ENCODE measurements at regions not wholly inside any gene's neighbourhood (a gene's known extent, or its start where the extent isn't known, plus 50 kb on each side); places are given as distances from the start of the nearest gene placed in this dataset.

GRCh38 chr16:14005335-14005734 lies 65.8 kb upstream of the MRTFB start:
- H3K4me1 Mint-ChIP-seq (ENCODE audit: low read depth, unreplicated experiment), result peaks cover 13% of the 10 kb centered on the region
- H3K9me3 Mint-ChIP-seq (ENCODE audit: low read depth, unreplicated experiment), result no peaks in the 10 kb centered on the region
- no peak overlapping the region for H3K4me3 Mint-ChIP-seq (ENCODE audit: low read depth, unreplicated experiment)
- DNase-seq, result no peak
- no peaks in the 10 kb centered on the region for H3K27me3 Mint-ChIP-seq (ENCODE audit: unreplicated experiment)
- intact Hi-C loops (cut with micrococcal nuclease; ENCODE audit: unreplicated experiment), result no loop called here
- H3K36me3 Mint-ChIP-seq (ENCODE audit: insufficient read depth, unreplicated experiment), result no peaks in the 10 kb centered on the region
- no peak overlapping the region for H3K27ac Mint-ChIP-seq (ENCODE audit: unreplicated experiment)
- BruUV-seq (replicated peaks), result no TSS peak
- no peak for TF ChIP-seq CTCF (IDR thresholded peaks at IDR 0.05; ENCODE audit: unreplicated experiment)
- CTCF ChIA-PET, result no interaction called here

GRCh38 chr16:14007450-14007849 lies 63.7 kb upstream of the MRTFB start:
- no peak for TF ChIP-seq CTCF (IDR thresholded peaks at IDR 0.05; ENCODE audit: unreplicated experiment)
- DNase-seq, result no peak
- BruUV-seq (replicated peaks), result no TSS peak
- intact Hi-C loops (cut with micrococcal nuclease; ENCODE audit: unreplicated experiment), result no loop called here
- Mint-ChIP-seq H3K27ac (ENCODE audit: unreplicated experiment) (no peak overlapping the region), H3K4me3 (ENCODE audit: low read depth, unreplicated experiment) (no peak overlapping the region), H3K27me3 (ENCODE audit: unreplicated experiment) (no peaks in the 10 kb centered on the region), H3K36me3 (ENCODE audit: insufficient read depth, unreplicated experiment) (no peaks in the 10 kb centered on the region), H3K4me1 (ENCODE audit: low read depth, unreplicated experiment) (peaks cover 12% of the 10 kb centered on the region), H3K9me3 (ENCODE audit: low read depth, unreplicated experiment) (no peaks in the 10 kb centered on the region)
- CTCF ChIA-PET, result no interaction called here

GRCh38 chr16:14011001-14011400 lies 60.1 kb upstream of the MRTFB start:
- Mint-ChIP-seq H3K4me3 (ENCODE audit: low read depth, unreplicated experiment) (no peak overlapping the region), H3K36me3 (ENCODE audit: insufficient read depth, unreplicated experiment) (no peaks in the 10 kb centered on the region), H3K4me1 (ENCODE audit: low read depth, unreplicated experiment) (peaks cover 25% of the 10 kb centered on the region), H3K9me3 (ENCODE audit: low read depth, unreplicated experiment) (no peaks in the 10 kb centered on the region), H3K27ac (ENCODE audit: unreplicated experiment) (no peak overlapping the region), H3K27me3 (ENCODE audit: unreplicated experiment) (no peaks in the 10 kb centered on the region)
- BruUV-seq (replicated peaks), result no TSS peak
- no peak for TF ChIP-seq CTCF (IDR thresholded peaks at IDR 0.05; ENCODE audit: unreplicated experiment)
- DNase-seq, result no peak
- CTCF ChIA-PET, result no interaction called here
- intact Hi-C loops (cut with micrococcal nuclease; ENCODE audit: unreplicated experiment), result no loop called here

GRCh38 chr16:14011846-14012245 lies 59.3 kb upstream of the MRTFB start:
- H3K9me3 Mint-ChIP-seq (ENCODE audit: low read depth, unreplicated experiment), result no peaks in the 10 kb centered on the region
- CTCF ChIA-PET, result interaction anchor here (0.7 kb wide), 1 partner anchor 44 kb away, joined by 3 read pairs; no protein-coding TSS in a partner anchor
- intact Hi-C loops (cut with micrococcal nuclease; ENCODE audit: unreplicated experiment), result no loop called here
- TF ChIP-seq CTCF (IDR thresholded peaks at IDR 0.05; ENCODE audit: unreplicated experiment), result no peak
- DNase-seq, result no peak
- peaks cover 28% of the 10 kb centered on the region for H3K4me1 Mint-ChIP-seq (ENCODE audit: low read depth, unreplicated experiment)
- H3K27ac Mint-ChIP-seq (ENCODE audit: unreplicated experiment), result no peak overlapping the region
- no peaks in the 10 kb centered on the region for H3K27me3 Mint-ChIP-seq (ENCODE audit: unreplicated experiment)
- no TSS peak for BruUV-seq (replicated peaks)
- no peaks in the 10 kb centered on the region for H3K36me3 Mint-ChIP-seq (ENCODE audit: insufficient read depth, unreplicated experiment)
- no peak overlapping the region for H3K4me3 Mint-ChIP-seq (ENCODE audit: low read depth, unreplicated experiment)

Data from Calu3 (cell line).